Astrocyte (in vitro differentiated cells and primary cell): ENCODE measurements at regions not wholly inside any gene's neighbourhood (a gene's known extent, or its start where the extent isn't known, plus 50 kb on each side); places are given as distances from the start of the nearest gene placed in this dataset.

Experiments
- DNase-seq: peaks from one replicate; pipeline ENCODE4 v3.0.0-alpha.2; 2010; ENCODE audit warnings: low read depth
- FAIRE-seq: peaks from 2 replicates; lab custom pipeline; 2011; peaks lifted over from hg19 to GRCh38; lab: Jason Lieb, UNC
- H2AFZ ChIP-seq: 2 replicates; pipeline ENCODE4 v1.6.0; 2012; ENCODE audit warnings: low read depth, low read length, inconsistent platforms
- H3K27ac ChIP-seq: 2 replicates; pipeline ENCODE4 v1.5.1; 2011; ENCODE audit warnings: low read depth, low read length, inconsistent platforms
- H3K27me3 ChIP-seq: 2 replicates; pipeline ENCODE4 v1.6.0; 2011; ENCODE audit warnings: low read length, inconsistent platforms; ENCODE audit not compliant: insufficient read depth
- H3K36me3 ChIP-seq: 2 replicates; pipeline ENCODE4 v1.5.1; 2011; ENCODE audit warnings: low read length, inconsistent platforms; ENCODE audit not compliant: insufficient read depth
- H3K4me1 ChIP-seq: 2 replicates; pipeline ENCODE4 v1.5.1; 2011; ENCODE audit warnings: low read length, inconsistent platforms; ENCODE audit not compliant: insufficient read depth
- H3K4me2 ChIP-seq: 2 replicates; pipeline ENCODE4 v1.6.0; 2012; ENCODE audit warnings: low read length, inconsistent platforms
- H3K4me3 ChIP-seq: 2 replicates; pipeline ENCODE4 v1.5.1; 2011; ENCODE audit warnings: low read depth, mild to moderate bottlenecking, low read length, inconsistent platforms; ENCODE audit not compliant: insufficient read depth
- H3K79me2 ChIP-seq: 2 replicates; pipeline ENCODE4 v1.6.0; 2012; ENCODE audit warnings: mild to moderate bottlenecking, low read length, inconsistent platforms; ENCODE audit not compliant: insufficient read depth
- H3K9ac ChIP-seq: 2 replicates; pipeline ENCODE4 v1.6.0; 2012; ENCODE audit warnings: mild to moderate bottlenecking, low read length, inconsistent platforms
- H3K9me3 ChIP-seq: 2 replicates; pipeline ENCODE4 v1.5.1; 2012; ENCODE audit warnings: low read depth, mild to moderate bottlenecking, low read length, inconsistent platforms; ENCODE audit not compliant: insufficient read depth
- H4K20me1 ChIP-seq: 2 replicates; pipeline ENCODE4 v1.6.0; 2012; ENCODE audit warnings: low read length, inconsistent platforms; ENCODE audit not compliant: insufficient read depth
- H3K27ac Mint-ChIP-seq: one replicate; pipeline ENCODE4 v1.8.0; 2021; ENCODE audit warnings: mild to moderate bottlenecking, mixed read lengths; ENCODE audit not compliant: unreplicated experiment
- H3K27me3 Mint-ChIP-seq: one replicate; pipeline ENCODE4 v1.8.0; 2021; ENCODE audit warnings: low read depth, mixed read lengths; ENCODE audit not compliant: unreplicated experiment
- H3K36me3 Mint-ChIP-seq: one replicate; pipeline ENCODE4 v1.8.0; 2021; ENCODE audit warnings: low read depth, mixed read lengths; ENCODE audit not compliant: unreplicated experiment
- H3K4me1 Mint-ChIP-seq: one replicate; pipeline ENCODE4 v1.8.0; 2021; ENCODE audit warnings: low read depth, mixed read lengths; ENCODE audit not compliant: unreplicated experiment
- H3K4me3 Mint-ChIP-seq: one replicate; pipeline ENCODE4 v1.8.0; 2021; ENCODE audit warnings: mild to moderate bottlenecking, moderate library complexity, mixed read lengths; ENCODE audit not compliant: unreplicated experiment
- H3K9me3 Mint-ChIP-seq: one replicate; pipeline ENCODE4 v1.8.0; 2021; ENCODE audit warnings: mild to moderate bottlenecking, mixed read lengths; ENCODE audit not compliant: unreplicated experiment
- EZH2 ChIP-seq: IDR thresholded peaks from 2 replicates; pipeline ENCODE4 v1.6.1; 2012; ENCODE audit warnings: mild to moderate bottlenecking, low read length, inconsistent platforms; ENCODE audit not compliant: insufficient read depth
- TF ChIP-seq, protein P1 (sequence below): IDR thresholded peaks from 2 replicates; pipeline ENCODE4 v1.5.1; 2011; ENCODE audit warnings: low read depth, mild to moderate bottlenecking, inconsistent platforms, low read length, moderate library complexity; ENCODE audit not compliant: insufficient read depth

GRCh38 chr2:63784461-63784860, 57.2 kb upstream of the UGP2 start:
- no peaks in the 10 kb centered on the region for H3K79me2 ChIP-seq
- DNase-seq (no peak), FAIRE-seq (no peak)
- TF ChIP-seq EZH2: no peak
- TF ChIP-seq, protein P1, sequence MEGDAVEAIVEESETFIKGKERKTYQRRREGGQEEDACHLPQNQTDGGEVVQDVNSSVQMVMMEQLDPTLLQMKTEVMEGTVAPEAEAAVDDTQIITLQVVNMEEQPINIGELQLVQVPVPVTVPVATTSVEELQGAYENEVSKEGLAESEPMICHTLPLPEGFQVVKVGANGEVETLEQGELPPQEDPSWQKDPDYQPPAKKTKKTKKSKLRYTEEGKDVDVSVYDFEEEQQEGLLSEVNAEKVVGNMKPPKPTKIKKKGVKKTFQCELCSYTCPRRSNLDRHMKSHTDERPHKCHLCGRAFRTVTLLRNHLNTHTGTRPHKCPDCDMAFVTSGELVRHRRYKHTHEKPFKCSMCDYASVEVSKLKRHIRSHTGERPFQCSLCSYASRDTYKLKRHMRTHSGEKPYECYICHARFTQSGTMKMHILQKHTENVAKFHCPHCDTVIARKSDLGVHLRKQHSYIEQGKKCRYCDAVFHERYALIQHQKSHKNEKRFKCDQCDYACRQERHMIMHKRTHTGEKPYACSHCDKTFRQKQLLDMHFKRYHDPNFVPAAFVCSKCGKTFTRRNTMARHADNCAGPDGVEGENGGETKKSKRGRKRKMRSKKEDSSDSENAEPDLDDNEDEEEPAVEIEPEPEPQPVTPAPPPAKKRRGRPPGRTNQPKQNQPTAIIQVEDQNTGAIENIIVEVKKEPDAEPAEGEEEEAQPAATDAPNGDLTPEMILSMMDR: no peak
- H3K27me3 ChIP-seq: no peaks in the 10 kb centered on the region
- peaks cover 20% of the 10 kb centered on the region for H3K4me1 Mint-ChIP-seq
- H3K4me3 Mint-ChIP-seq: no peak overlapping the region
- no peak overlapping the region for H2AFZ ChIP-seq
- no peaks in the 10 kb centered on the region for H3K4me1 ChIP-seq
- no peak overlapping the region for H3K4me2 ChIP-seq
- H4K20me1 ChIP-seq: no peaks in the 10 kb centered on the region
- H3K27ac ChIP-seq: no peak overlapping the region
- no peak overlapping the region for H3K9ac ChIP-seq
- no peaks in the 10 kb centered on the region for H3K36me3 Mint-ChIP-seq
- no peaks in the 10 kb centered on the region for H3K9me3 ChIP-seq
- no peaks in the 10 kb centered on the region for H3K9me3 Mint-ChIP-seq
- H3K27ac Mint-ChIP-seq: no peak overlapping the region
- H3K4me3 ChIP-seq: no peak overlapping the region
- H3K27me3 Mint-ChIP-seq: no peaks in the 10 kb centered on the region
- H3K36me3 ChIP-seq: no peaks in the 10 kb centered on the region

- peaks cover 24% of the 10 kb centered on the region for H3K4me1 Mint-ChIP-seq
- H3K27ac Mint-ChIP-seq: no peak overlapping the region
- no peaks in the 10 kb centered on the region for H3K27me3 ChIP-seq
- H4K20me1 ChIP-seq: no peaks in the 10 kb centered on the region
- no peak for FAIRE-seq
- peaks cover 3% of the 10 kb centered on the region for H3K4me1 ChIP-seq
- no peaks in the 10 kb centered on the region for H3K27me3 Mint-ChIP-seq
- no peaks in the 10 kb centered on the region for H3K9me3 ChIP-seq
- H3K4me3 Mint-ChIP-seq: no peak overlapping the region
- H3K9me3 Mint-ChIP-seq: no peaks in the 10 kb centered on the region
- H3K36me3 ChIP-seq: no peaks in the 10 kb centered on the region
- no peaks in the 10 kb centered on the region for H3K79me2 ChIP-seq
- no peak overlapping the region for H3K9ac ChIP-seq
- H2AFZ ChIP-seq: no peak overlapping the region
- DNase-seq: no peak
- H3K4me3 ChIP-seq: no peak overlapping the region
- H3K4me2 ChIP-seq: no peak overlapping the region
- H3K27ac ChIP-seq: no peak overlapping the region
- no peaks in the 10 kb centered on the region for H3K36me3 Mint-ChIP-seq
- TF ChIP-seq, protein P1: no peak
- TF ChIP-seq EZH2: no peak
These were observed 56.6 kb upstream of the UGP2 start for GRCh38 chr2:63785096-63785495.

DNA sequence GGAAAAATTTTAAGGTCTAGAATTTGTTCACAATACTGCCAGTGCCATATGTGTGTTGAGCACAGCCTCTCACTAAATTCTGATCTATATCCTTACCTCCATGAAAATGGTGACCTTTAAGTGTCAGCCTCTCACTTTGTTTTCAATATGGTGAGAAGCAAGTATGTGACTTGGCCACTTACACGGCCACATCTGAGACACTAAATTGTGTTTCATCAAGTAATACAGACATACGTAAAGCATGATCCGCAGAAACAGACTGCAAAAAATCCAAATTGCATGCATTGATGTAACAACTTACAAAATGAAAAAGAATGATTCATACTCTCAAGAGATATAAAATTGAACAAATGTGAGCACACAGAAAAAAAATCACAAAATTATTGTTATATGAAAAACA, 55.2 kb upstream of the UGP2 start:
- no peaks in the 10 kb centered on the region for H4K20me1 ChIP-seq
- H3K27ac Mint-ChIP-seq: no peak overlapping the region
- peaks cover 14% of the 10 kb centered on the region for H3K4me1 ChIP-seq
- H3K27me3 ChIP-seq: no peaks in the 10 kb centered on the region
- no peaks in the 10 kb centered on the region for H3K9me3 Mint-ChIP-seq
- DNase-seq (no peak), FAIRE-seq (no peak)
- H2AFZ ChIP-seq: no peak overlapping the region
- no peak overlapping the region for H3K9ac ChIP-seq
- H3K4me1 Mint-ChIP-seq: peaks cover 30% of the 10 kb centered on the region
- H3K27ac ChIP-seq: no peak overlapping the region
- H3K9me3 ChIP-seq: no peaks in the 10 kb centered on the region
- H3K36me3 Mint-ChIP-seq: no peaks in the 10 kb centered on the region
- no peaks in the 10 kb centered on the region for H3K36me3 ChIP-seq
- no peak overlapping the region for H3K4me3 Mint-ChIP-seq
- H3K79me2 ChIP-seq: no peaks in the 10 kb centered on the region
- H3K4me2 ChIP-seq: no peak overlapping the region
- no peaks in the 10 kb centered on the region for H3K27me3 Mint-ChIP-seq
- TF ChIP-seq, protein P1: no peak
- no peak for TF ChIP-seq EZH2
- H3K4me3 ChIP-seq: no peak overlapping the region
